NT2/D1 (cell line): ENCODE measurements at regions not wholly inside any gene's neighbourhood (a gene's known extent, or its start where the extent isn't known, plus 50 kb on each side); places are given as distances from the start of the nearest gene placed in this dataset.

Experiments
- YY1 ChIP-seq: IDR thresholded peaks from 2 replicates; pipeline ENCODE4 v1.6.1; 2011; ENCODE audit not compliant: insufficient read length, insufficient read depth
- ZNF274 ChIP-seq: IDR thresholded peaks from 2 replicates; pipeline ENCODE4 v1.6.1; 2011; ENCODE audit warnings: mild to moderate bottlenecking, low read depth, low read length

GRCh38 chr2:107633580-107634147, 193.0 kb upstream of the RGPD4 start:
- TF ChIP-seq YY1 (no peak), ZNF274 (no peak)
